DOHH2 (cell line): ENCODE measurements at regions not wholly inside any gene's neighbourhood (a gene's known extent, or its start where the extent isn't known, plus 50 kb on each side); places are given as distances from the start of the nearest gene placed in this dataset.

ENCODE experiments used
- EZH2phosphoT487 ChIP-seq: fragments of 200-600 bp; sonication (generic); IDR thresholded peaks from 2 replicates; pipeline ENCODE4 v1.6.1; 2017; ENCODE audit warnings: borderline replicate concordance, mild to moderate bottlenecking, antibody characterized with exemption, low read length, moderate library complexity, mixed read lengths
- TF ChIP-seq, protein P1 (sequence below): fragments of 200-600 bp; sonication (generic); IDR thresholded peaks from one replicate; pipeline ENCODE4 v1.5.1; 2014; ENCODE audit warnings: antibody characterized with exemption, mild to moderate bottlenecking, low read depth, low read length; ENCODE audit not compliant: poor library complexity, severe bottlenecking

DNA sequence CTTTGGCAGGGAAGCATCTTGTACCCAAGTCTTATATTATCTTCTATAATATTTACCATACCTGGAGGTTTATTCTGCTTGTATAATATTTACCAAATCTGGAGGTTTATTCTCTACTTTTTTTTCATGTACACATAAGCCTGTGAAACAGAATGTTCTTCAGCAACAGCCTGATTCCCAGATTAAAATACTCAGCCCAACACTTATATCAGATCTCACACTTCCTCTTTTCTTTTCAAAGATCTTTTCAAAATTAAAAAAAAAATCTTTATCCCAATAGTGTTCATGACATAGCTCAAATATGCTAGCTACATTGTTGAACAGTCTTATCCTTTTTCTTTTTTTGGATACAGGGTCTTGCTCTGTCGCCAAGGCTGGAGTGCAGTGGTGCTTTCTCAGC, 300.7 kb downstream of the LMO7 start:
- TF ChIP-seq, protein P1, sequence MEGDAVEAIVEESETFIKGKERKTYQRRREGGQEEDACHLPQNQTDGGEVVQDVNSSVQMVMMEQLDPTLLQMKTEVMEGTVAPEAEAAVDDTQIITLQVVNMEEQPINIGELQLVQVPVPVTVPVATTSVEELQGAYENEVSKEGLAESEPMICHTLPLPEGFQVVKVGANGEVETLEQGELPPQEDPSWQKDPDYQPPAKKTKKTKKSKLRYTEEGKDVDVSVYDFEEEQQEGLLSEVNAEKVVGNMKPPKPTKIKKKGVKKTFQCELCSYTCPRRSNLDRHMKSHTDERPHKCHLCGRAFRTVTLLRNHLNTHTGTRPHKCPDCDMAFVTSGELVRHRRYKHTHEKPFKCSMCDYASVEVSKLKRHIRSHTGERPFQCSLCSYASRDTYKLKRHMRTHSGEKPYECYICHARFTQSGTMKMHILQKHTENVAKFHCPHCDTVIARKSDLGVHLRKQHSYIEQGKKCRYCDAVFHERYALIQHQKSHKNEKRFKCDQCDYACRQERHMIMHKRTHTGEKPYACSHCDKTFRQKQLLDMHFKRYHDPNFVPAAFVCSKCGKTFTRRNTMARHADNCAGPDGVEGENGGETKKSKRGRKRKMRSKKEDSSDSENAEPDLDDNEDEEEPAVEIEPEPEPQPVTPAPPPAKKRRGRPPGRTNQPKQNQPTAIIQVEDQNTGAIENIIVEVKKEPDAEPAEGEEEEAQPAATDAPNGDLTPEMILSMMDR: no peak
- TF ChIP-seq EZH2phosphoT487: no peak
